ENCODE measurements at regions not wholly inside any gene's neighbourhood (a gene's known extent, or its start where the extent isn't known, plus 50 kb on each side); places are given as distances from the start of the nearest gene placed in this dataset.

- no peak for TF ChIP-seq CTCF (IDR thresholded peaks at IDR 0.05 in 2 of 3, conservative IDR thresholded peaks at IDR 0.05 in 1 of 3; ENCODE audit: control insufficient read depth in 2 of 3, extremely low read depth in 1 of 3, insufficient read depth in 1 of 3, low read depth in 3 of 3, low read length in 3 of 3)
- TF ChIP-seq SUZ12 (IDR thresholded peaks at IDR 0.05; ENCODE audit: unreplicated experiment), result no peak
- no peak for TF ChIP-seq SRF (IDR thresholded peaks at IDR 0.05; ENCODE audit: low read depth in 2 of 2, low read length in 2 of 2)
- TF ChIP-seq EZH2 (IDR thresholded peaks at IDR 0.05; ENCODE audit: borderline replicate concordance, control insufficient read depth, low read depth, low read length), result no peak
- TF ChIP-seq POU2F2 (IDR thresholded peaks at IDR 0.05; ENCODE audit: borderline replicate concordance, low read depth, low read length), result no peak
- TF ChIP-seq MTA3 (IDR thresholded peaks at IDR 0.05; ENCODE audit: borderline replicate concordance, low read length), result no peak
- no peak for TF ChIP-seq ZNF687 (IDR thresholded peaks at IDR 0.05)
These were observed 638.6 kb downstream of the STPG2 start for GRCh38 chr4:97504713-97505112.

All from GM12878 (cell line).